Lung microvascular endothelial cell (primary cell): ENCODE measurements at regions not wholly inside any gene's neighbourhood (a gene's known extent, or its start where the extent isn't known, plus 50 kb on each side); places are given as distances from the start of the nearest gene placed in this dataset.

Experiments used
- DNase-seq, 2 donors: peaks; one replicate each; pipeline versions ENCODE4 v3.0.0 to v3.0.0-alpha.2; 2010; ENCODE audit warnings: low read depth in 2 of 2

- no peak for DNase-seq
Measured at GRCh38 chr11:69930081-69931059, 111.2 kb upstream of the FGF3 start.

GRCh38 chr11:69931060-69931910, 112.1 kb upstream of the FGF3 start:
- DNase-seq, result no peak

- DNase-seq, result no peak
Measured at GRCh38 chr11:69931994-69932910, 113.0 kb upstream of the FGF3 start.

- DNase-seq, result no peak
Measured at GRCh38 chr11:69934861-69935494, 115.8 kb upstream of the FGF3 start.

- no peak for DNase-seq
Measured at GRCh38 chr11:69935941-69936505, 116.8 kb upstream of the FGF3 start.

GRCh38 chr11:69936771-69937170, 117.6 kb upstream of the FGF3 start:
- DNase-seq, result no peak

- DNase-seq, result no peak
Measured at GRCh38 chr11:69938206-69938605, 119.0 kb upstream of the FGF3 start.

- DNase-seq, result peak in 1 of 2 donors; percentile 53
Measured at GRCh38 chr11:69939551-69940245, 120.5 kb upstream of the FGF3 start.

GRCh38 chr11:69940246-69940610, 121.0 kb upstream of the FGF3 start:
- DNase-seq, result no peak

GRCh38 chr11:69941546-69942332, 122.5 kb upstream of the FGF3 start:
- no peak for DNase-seq

GRCh38 chr11:69942333-69942820, 123.2 kb upstream of the FGF3 start:
- DNase-seq, result no peak

GRCh38 chr11:69943066-69943465, 123.8 kb upstream of the FGF3 start:
- no peak for DNase-seq

GRCh38 chr11:69943506-69943905, 124.3 kb upstream of the FGF3 start:
- DNase-seq, result no peak

- DNase-seq, result no peak
Measured at GRCh38 chr11:69944146-69944795, 125.1 kb upstream of the FGF3 start.

- no peak for DNase-seq
Measured at GRCh38 chr11:69945157-69945556, 125.9 kb upstream of the FGF3 start.

- no peak for DNase-seq
Measured at GRCh38 chr11:69947059-69947792, 128.0 kb upstream of the FGF3 start.

GRCh38 chr11:69947793-69948255, 128.6 kb upstream of the FGF3 start:
- DNase-seq, result no peak
